SK-N-SH (cell line): ENCODE measurements at regions not wholly inside any gene's neighbourhood (a gene's known extent, or its start where the extent isn't known, plus 50 kb on each side); places are given as distances from the start of the nearest gene placed in this dataset.

Source experiments
- CTCF ChIA-PET: fragments of 300-600, 350-600 bp; formaldehyde crosslinking; extraction: SDS; loops from one replicate; lab custom pipeline; 2021; lab: Yijun Ruan, JAX
- POLR2A ChIA-PET: fragments of 350-600 bp; sonication (Branson Sonifier 250); formaldehyde crosslinking; extraction: SDS; loops from one replicate; lab custom pipeline; 2020; ENCODE audit warnings: antibody characterized with exemption, inconsistent platforms; lab: Yijun Ruan, JAX
- DNase-seq: peaks from one replicate; pipeline ENCODE4 v3.0.0; 2012
- H2AFZ ChIP-seq: fragments of 200-600 bp; sonication (generic); 2 replicates; pipeline ENCODE4 v1.8.1; 2016; ENCODE audit warnings: antibody characterized with exemption, mild to moderate bottlenecking, low read depth
- H3F3A ChIP-seq: fragments of 200-600 bp; sonication (generic); replicated peaks from 2 replicates; pipeline ENCODE3; 2016; ENCODE audit warnings: antibody characterized with exemption, mild to moderate bottlenecking; ENCODE audit not compliant: insufficient read depth
- H3K27ac ChIP-seq, 2 experiments: fragments of 200-500 bp in 1 of 2; fragments of 200-600 bp in 1 of 2; sonication (Bioruptor generic) in 1 of 2; sonication (generic), shearing (Covaris generic) in 1 of 2; 2 replicates each; pipeline versions ENCODE4 v1.5.1 to v1.6.1; 2014 to 2016; ENCODE audit warnings: low read depth in 2 of 2, inconsistent platforms in 1 of 2, low read length in 1 of 2, mild to moderate bottlenecking in 1 of 2, mixed read lengths in 1 of 2
- H3K27me3 ChIP-seq: fragments of 200-600 bp; sonication (generic), shearing (Covaris generic); 2 replicates; pipeline ENCODE4 v1.6.1; 2016; ENCODE audit warnings: mixed run types; ENCODE audit not compliant: insufficient read depth
- H3K36me3 ChIP-seq, 2 experiments: fragments of 200-500 bp in 1 of 2; fragments of 200-600 bp in 1 of 2; sonication (Bioruptor generic) in 1 of 2; sonication (generic) in 1 of 2; replicated peaks in 1 of 2; 2 replicates each; pipeline versions ENCODE3 to v1.5.1; 2014 to 2016; ENCODE audit warnings: low read length in 1 of 2, mild to moderate bottlenecking in 1 of 2; ENCODE audit not compliant: insufficient read depth in 2 of 2, control insufficient read depth in 1 of 2
- H3K4me1 ChIP-seq, 2 experiments: fragments of 200-500 bp in 1 of 2; fragments of 200-600 bp in 1 of 2; sonication (Bioruptor generic) in 1 of 2; sonication (generic), shearing (Covaris generic) in 1 of 2; 2 replicates each; pipeline versions ENCODE4 v1.5.1 to v1.6.1; 2014 to 2016; ENCODE audit warnings: low read depth in 1 of 2, low read length in 1 of 2, mixed run types in 1 of 2; ENCODE audit not compliant: insufficient read depth in 2 of 2, control insufficient read depth in 1 of 2
- H3K4me2 ChIP-seq: fragments of 200-600 bp; sonication (generic), shearing (Covaris generic); 2 replicates; pipeline ENCODE4 v1.6.1; 2017; ENCODE audit warnings: mixed run types
- H3K4me3 ChIP-seq, 2 experiments: fragments of 200-500 bp in 1 of 2; fragments of 200-600 bp in 1 of 2; sonication (Bioruptor generic) in 1 of 2; sonication (generic), shearing (Covaris generic) in 1 of 2; 2 replicates each; pipeline versions ENCODE4 v1.5.1 to v1.8.1; 2014 to 2016; ENCODE audit warnings: low read depth in 2 of 2, inconsistent platforms in 1 of 2, low read length in 1 of 2, mild to moderate bottlenecking in 1 of 2, mixed read lengths in 1 of 2, moderate library complexity in 1 of 2
- H3K79me2 ChIP-seq: fragments of 200-600 bp; sonication (generic); 2 replicates; pipeline ENCODE4 v1.8.1; 2017; ENCODE audit warnings: mild to moderate bottlenecking; ENCODE audit not compliant: insufficient read depth
- H3K9ac ChIP-seq: fragments of 200-600 bp; sonication (generic); 2 replicates; pipeline ENCODE4 v1.6.1; 2017; ENCODE audit warnings: mixed run types
- H3K9me2 ChIP-seq: fragments of 200-600 bp; sonication (generic); 2 replicates; pipeline ENCODE4 v1.6.1; 2017; ENCODE audit warnings: mixed run types
- H3K9me3 ChIP-seq: fragments of 200-600 bp; sonication (generic); 2 replicates; pipeline ENCODE4 v1.6.1; 2017; ENCODE audit warnings: mixed run types, mild to moderate bottlenecking, moderate library complexity
- H4K20me1 ChIP-seq: fragments of 200-600 bp; sonication (generic); 2 replicates; pipeline ENCODE4 v1.6.1; 2017; ENCODE audit warnings: mild to moderate bottlenecking, mixed run types; ENCODE audit not compliant: insufficient read depth
- CHD2 ChIP-seq: fragments of 150-350 bp; IDR thresholded peaks from 2 replicates; pipeline ENCODE4 v1.6.1; 2018; ENCODE audit warnings: low read length; ENCODE audit not compliant: partially characterized antibody
- ELF1 ChIP-seq: IDR thresholded peaks from 2 replicates; pipeline ENCODE4 v1.4.0; 2012
- EP300 ChIP-seq, 2 experiments: IDR thresholded peaks; 2 replicates each; pipeline versions ENCODE4 v1.4.0 to v1.6.1; 2012; ENCODE audit warnings: borderline replicate concordance in 1 of 2, low read depth in 1 of 2, low read length in 1 of 2
- FOXJ3 ChIP-seq: sonication (generic); formaldehyde crosslinking; IDR thresholded peaks from 2 replicates; pipeline ENCODE4 v1.5.1; 2020; ENCODE audit warnings: mild to moderate bottlenecking, missing genetic modification reagents
- GABPA ChIP-seq: IDR thresholded peaks from 2 replicates; pipeline ENCODE4 v1.4.0; 2012; ENCODE audit warnings: low read depth, mild to moderate bottlenecking
- IRF3 ChIP-seq: fragments of 150-350 bp; IDR thresholded peaks from 2 replicates; pipeline ENCODE4 v1.6.1; 2016; ENCODE audit warnings: mild to moderate bottlenecking, low read depth, low read length
- JUND ChIP-seq: IDR thresholded peaks from 2 replicates; pipeline ENCODE4 v1.4.0; 2012
- MAX ChIP-seq: IDR thresholded peaks from 2 replicates; pipeline ENCODE4 v1.4.0; 2012; ENCODE audit warnings: low read depth
- MEF2A ChIP-seq: IDR thresholded peaks from 2 replicates; pipeline ENCODE4 v1.4.0; 2012; ENCODE audit warnings: low read depth, borderline replicate concordance
- MXI1 ChIP-seq: IDR thresholded peaks from 2 replicates; pipeline ENCODE4 v1.6.1; 2012; ENCODE audit warnings: mild to moderate bottlenecking, low read depth, low read length, improper control_type of control experiment
- NFIC ChIP-seq: IDR thresholded peaks from 2 replicates; pipeline ENCODE4 v1.4.0; 2012; ENCODE audit warnings: borderline replicate concordance
- NRF1 ChIP-seq: IDR thresholded peaks from 2 replicates; pipeline ENCODE4 v1.6.1; 2012; ENCODE audit warnings: low read depth, mild to moderate bottlenecking, low read length
- POLR2AphosphoS5 ChIP-seq: IDR thresholded peaks from 2 replicates; pipeline ENCODE4 v1.6.1; 2012; ENCODE audit warnings: low read depth, low read length
- REST ChIP-seq: IDR thresholded peaks from 2 replicates; pipeline ENCODE4 v1.6.1; 2012; ENCODE audit warnings: mild to moderate bottlenecking, low read depth, low read length, moderate library complexity
- RFX5 ChIP-seq: IDR thresholded peaks from 2 replicates; pipeline ENCODE4 v1.6.1; 2012; ENCODE audit warnings: mild to moderate bottlenecking, improper control_type of control experiment, low read length
- RXRA ChIP-seq: IDR thresholded peaks from 2 replicates; pipeline ENCODE4 v1.4.0; 2012; ENCODE audit warnings: low read depth, mild to moderate bottlenecking, borderline replicate concordance
- SIN3A ChIP-seq: IDR thresholded peaks from 2 replicates; pipeline ENCODE4 v1.6.1; 2012; ENCODE audit warnings: low read depth, mild to moderate bottlenecking, low read length, moderate library complexity, borderline replicate concordance
- SMC3 ChIP-seq: IDR thresholded peaks from 2 replicates; pipeline ENCODE4 v1.6.1; 2012; ENCODE audit warnings: low read depth, low read length, improper control_type of control experiment
- TAF1 ChIP-seq: IDR thresholded peaks from 2 replicates; pipeline ENCODE4 v1.6.1; 2012; ENCODE audit warnings: low read depth, mild to moderate bottlenecking, low read length, moderate library complexity, borderline replicate concordance
- TEAD4 ChIP-seq: IDR thresholded peaks from 2 replicates; pipeline ENCODE4 v1.4.0; 2012; ENCODE audit warnings: mild to moderate bottlenecking, borderline replicate concordance; ENCODE audit not compliant: insufficient read depth
- USF1 ChIP-seq: IDR thresholded peaks from 2 replicates; pipeline ENCODE4 v1.4.0; 2012; ENCODE audit warnings: low read depth, borderline replicate concordance
- USF2 ChIP-seq: fragments of 150-350 bp; IDR thresholded peaks from 2 replicates; pipeline ENCODE4 v1.6.1; 2017; ENCODE audit warnings: antibody characterized with exemption, low read length, low read depth, borderline replicate concordance
- YY1 ChIP-seq: IDR thresholded peaks from 2 replicates; pipeline ENCODE4 v1.4.0; 2012; ENCODE audit warnings: low read depth, mild to moderate bottlenecking
- WGBS: methylation state at CpG from one replicate; pipeline ENCODE4 v1.1.6; 2017; ENCODE audit warnings: low lambda C conversion rate; 5-methylcytosine and 5-hydroxymethylcytosine counted together

GRCh38 chr18:27355308-27355707 is 170.2 kb upstream of the CHST9 start (continued):
- TF ChIP-seq REST (no peak), USF1 (no peak), FOXJ3 (CRISPR knock-in tag) (no peak), GABPA (no peak), RFX5 (no peak), EP300 (IDR thresholded peaks at IDR 0.05; ENCODE audit: borderline replicate concordance in 1 of 2, low read depth in 1 of 2, low read length in 1 of 2) (no peak), POLR2AphosphoS5 (no peak)

GRCh38 chr18:27353273-27353672 is 168.2 kb upstream of the CHST9 start:
- no peaks in the 10 kb centered on the region for H3K4me1 ChIP-seq
- ChIA-PET POLR2A (no interaction called here), CTCF (no interaction called here)
- DNase-seq = no peak
- H3K4me3 ChIP-seq = no peak overlapping the region
- TF ChIP-seq IRF3 (no peak), GABPA (no peak), TAF1 (no peak), TEAD4 (no peak), CHD2 (no peak), YY1 (no peak), MEF2A (no peak), SMC3 (no peak), EP300 (IDR thresholded peaks at IDR 0.05; ENCODE audit: borderline replicate concordance in 1 of 2, low read depth in 1 of 2, low read length in 1 of 2) (no peak), SIN3A (no peak), JUND (no peak), ELF1 (no peak), NRF1 (no peak), RXRA (no peak), FOXJ3 (CRISPR knock-in tag) (no peak), MXI1 (no peak), NFIC (no peak), MAX (no peak), USF2 (no peak)
- H3K4me2 ChIP-seq = no peak overlapping the region
- H3K9me2 ChIP-seq = no peaks in the 10 kb centered on the region
- H3K27ac ChIP-seq = no peak overlapping the region
- WGBS = 26% methylated on average over 4 of the region's 4 CpGs
- H3K9ac ChIP-seq = no peak overlapping the region
- no peak overlapping the region for H2AFZ ChIP-seq
- H3K27me3 ChIP-seq = no peaks in the 10 kb centered on the region
- no peaks in the 10 kb centered on the region for H3K9me3 ChIP-seq
- no peaks in the 10 kb centered on the region for H3K79me2 ChIP-seq
- H3K36me3 ChIP-seq = no peaks in the 10 kb centered on the region
- H4K20me1 ChIP-seq = no peaks in the 10 kb centered on the region
- H3F3A ChIP-seq = no peaks in the 10 kb centered on the region
